ENCODE measurements at regions not wholly inside any gene's neighbourhood (a gene's known extent, or its start where the extent isn't known, plus 50 kb on each side); places are given as distances from the start of the nearest gene placed in this dataset.

- no peak for DNase-seq (ENCODE audit: extremely low spot score, unreplicated experiment)
- H3K4me1 Mint-ChIP-seq (ENCODE audit: unreplicated experiment): peaks cover 3% of the 10 kb centered on the region
- no peaks in the 10 kb centered on the region for H3K27me3 Mint-ChIP-seq (ENCODE audit: unreplicated experiment)
- H3K27ac Mint-ChIP-seq (ENCODE audit: unreplicated experiment): no peak overlapping the region
- TF ChIP-seq CTCF (IDR thresholded peaks at IDR 0.05): peak; percentile 24
- no peaks in the 10 kb centered on the region for H3K9me3 Mint-ChIP-seq (ENCODE audit: unreplicated experiment)
- H3K4me3 Mint-ChIP-seq (ENCODE audit: unreplicated experiment): no peak overlapping the region
- H3K36me3 Mint-ChIP-seq (ENCODE audit: unreplicated experiment): no peaks in the 10 kb centered on the region
Observed at GRCh38 chr5:103464835-103465484, 97.6 kb downstream of the NUDT12 start.

DNA sequence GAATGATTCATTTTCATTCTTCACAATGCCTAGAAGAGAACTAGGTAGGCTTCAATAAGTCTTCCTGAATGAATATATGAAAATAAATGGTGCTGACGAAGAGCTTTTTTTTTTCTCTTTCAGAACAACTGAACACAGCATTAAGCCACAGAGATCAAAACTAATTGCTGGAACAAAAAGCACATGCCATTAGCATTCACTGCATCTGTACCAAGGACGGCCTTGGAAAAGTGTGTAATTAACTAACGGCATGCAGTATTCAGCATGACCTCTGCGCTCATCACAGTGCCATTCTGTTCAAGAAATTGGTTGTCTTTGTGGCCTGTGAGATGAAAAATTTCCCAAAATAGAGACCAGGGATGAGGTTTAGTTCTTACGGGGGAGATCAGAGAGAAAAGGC lies 99.3 kb downstream of the NUDT12 start:
- Mint-ChIP-seq H3K4me3 (ENCODE audit: unreplicated experiment) (no peak overlapping the region), H3K27ac (ENCODE audit: unreplicated experiment) (no peak overlapping the region), H3K9me3 (ENCODE audit: unreplicated experiment) (no peaks in the 10 kb centered on the region), H3K27me3 (ENCODE audit: unreplicated experiment) (no peaks in the 10 kb centered on the region), H3K4me1 (ENCODE audit: unreplicated experiment) (peaks cover 3% of the 10 kb centered on the region), H3K36me3 (ENCODE audit: unreplicated experiment) (no peaks in the 10 kb centered on the region)
- DNase-seq (ENCODE audit: extremely low spot score, unreplicated experiment): no peak
- no peak for TF ChIP-seq CTCF (IDR thresholded peaks at IDR 0.05)

DNA sequence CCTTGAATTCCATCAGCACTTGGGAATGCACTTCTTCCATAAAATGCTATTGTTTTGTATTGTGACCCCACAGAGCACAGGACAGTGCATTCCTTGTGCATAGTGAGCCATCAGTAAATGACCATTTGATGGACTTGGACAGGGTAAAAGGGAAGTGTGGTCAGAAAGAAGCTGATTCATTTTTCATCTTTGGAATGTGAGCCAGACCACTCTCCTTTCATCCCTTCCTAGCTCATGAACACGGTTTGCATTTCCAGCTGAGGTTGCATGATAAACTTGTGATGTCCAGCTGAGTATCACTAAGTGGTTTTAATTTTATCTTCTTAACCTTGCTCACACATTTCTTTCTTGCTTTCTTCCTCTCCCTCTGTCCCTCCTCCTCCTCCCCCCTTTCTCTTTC lies 101.3 kb downstream of the NUDT12 start:
- no peak overlapping the region for H3K27ac Mint-ChIP-seq (ENCODE audit: unreplicated experiment)
- no peak overlapping the region for H3K4me3 Mint-ChIP-seq (ENCODE audit: unreplicated experiment)
- H3K9me3 Mint-ChIP-seq (ENCODE audit: unreplicated experiment): peaks cover 3% of the 10 kb centered on the region
- no peaks in the 10 kb centered on the region for H3K36me3 Mint-ChIP-seq (ENCODE audit: unreplicated experiment)
- TF ChIP-seq CTCF (IDR thresholded peaks at IDR 0.05): no peak
- no peak for DNase-seq (ENCODE audit: extremely low spot score, unreplicated experiment)
- no peaks in the 10 kb centered on the region for H3K27me3 Mint-ChIP-seq (ENCODE audit: unreplicated experiment)
- peaks cover 6% of the 10 kb centered on the region for H3K4me1 Mint-ChIP-seq (ENCODE audit: unreplicated experiment)

DNA sequence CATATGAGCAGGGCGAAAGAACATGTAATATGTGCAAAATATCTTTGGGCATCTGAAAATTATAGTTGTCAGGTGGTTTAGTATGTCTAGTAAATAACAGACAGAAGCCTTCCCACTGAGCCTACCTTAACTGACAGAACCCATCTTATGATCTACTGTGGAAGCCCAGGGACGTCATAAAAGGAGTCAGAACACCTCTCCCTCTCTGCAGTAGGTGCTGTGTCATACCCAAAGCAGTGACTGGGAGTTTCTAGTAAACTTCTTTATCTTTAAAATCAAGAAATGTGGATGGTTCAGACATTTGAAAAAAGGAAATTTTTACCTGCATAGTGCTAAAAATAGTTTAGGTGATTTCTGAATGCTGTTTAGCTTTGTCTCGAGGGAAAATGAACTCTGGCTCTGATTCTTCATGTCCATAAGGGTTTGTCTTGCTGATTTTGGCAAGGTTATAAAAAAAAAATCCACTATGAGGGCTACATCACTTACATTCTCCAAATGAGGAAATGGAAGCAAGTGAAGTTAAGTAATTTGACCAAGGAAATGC lies 104.0 kb downstream of the NUDT12 start:
- H3K4me1 Mint-ChIP-seq (ENCODE audit: unreplicated experiment): peaks cover 6% of the 10 kb centered on the region
- no peak for DNase-seq (ENCODE audit: extremely low spot score, unreplicated experiment)
- peaks cover 3% of the 10 kb centered on the region for H3K9me3 Mint-ChIP-seq (ENCODE audit: unreplicated experiment)
- no peak overlapping the region for H3K4me3 Mint-ChIP-seq (ENCODE audit: unreplicated experiment)
- TF ChIP-seq CTCF (IDR thresholded peaks at IDR 0.05): no peak
- no peaks in the 10 kb centered on the region for H3K27me3 Mint-ChIP-seq (ENCODE audit: unreplicated experiment)
- H3K27ac Mint-ChIP-seq (ENCODE audit: unreplicated experiment): no peak overlapping the region
- no peaks in the 10 kb centered on the region for H3K36me3 Mint-ChIP-seq (ENCODE audit: unreplicated experiment)

GRCh38 chr5:103456476-103456875 lies 106.1 kb downstream of the NUDT12 start:
- TF ChIP-seq CTCF (IDR thresholded peaks at IDR 0.05): no peak
- H3K4me1 Mint-ChIP-seq (ENCODE audit: unreplicated experiment): peaks cover 18% of the 10 kb centered on the region
- DNase-seq (ENCODE audit: extremely low spot score, unreplicated experiment): no peak
- no peaks in the 10 kb centered on the region for H3K27me3 Mint-ChIP-seq (ENCODE audit: unreplicated experiment)
- H3K4me3 Mint-ChIP-seq (ENCODE audit: unreplicated experiment): no peak overlapping the region
- H3K27ac Mint-ChIP-seq (ENCODE audit: unreplicated experiment): no peak overlapping the region
- H3K9me3 Mint-ChIP-seq (ENCODE audit: unreplicated experiment): peaks cover 3% of the 10 kb centered on the region
- no peaks in the 10 kb centered on the region for H3K36me3 Mint-ChIP-seq (ENCODE audit: unreplicated experiment)

Measured in osteocyte (in vitro differentiated cells).